SK-N-SH (cell line): ENCODE measurements at regions not wholly inside any gene's neighbourhood (a gene's known extent, or its start where the extent isn't known, plus 50 kb on each side); places are given as distances from the start of the nearest gene placed in this dataset.

ENCODE experiments used
- CTCF ChIA-PET: fragments of 300-600, 350-600 bp; formaldehyde crosslinking; extraction: SDS; loops from one replicate; lab custom pipeline; 2021; lab: Yijun Ruan, JAX
- POLR2A ChIA-PET: fragments of 350-600 bp; sonication (Branson Sonifier 250); formaldehyde crosslinking; extraction: SDS; loops from one replicate; lab custom pipeline; 2020; ENCODE audit warnings: antibody characterized with exemption, inconsistent platforms; lab: Yijun Ruan, JAX
- DNase-seq: peaks from one replicate; pipeline ENCODE4 v3.0.0; 2012
- H2AFZ ChIP-seq: fragments of 200-600 bp; sonication (generic); 2 replicates; pipeline ENCODE4 v1.8.1; 2016; ENCODE audit warnings: antibody characterized with exemption, mild to moderate bottlenecking, low read depth
- H3F3A ChIP-seq: fragments of 200-600 bp; sonication (generic); replicated peaks from 2 replicates; pipeline ENCODE3; 2016; ENCODE audit warnings: antibody characterized with exemption, mild to moderate bottlenecking; ENCODE audit not compliant: insufficient read depth
- H3K27ac ChIP-seq, 2 experiments: fragments of 200-500 bp in 1 of 2; fragments of 200-600 bp in 1 of 2; sonication (Bioruptor generic) in 1 of 2; sonication (generic), shearing (Covaris generic) in 1 of 2; 2 replicates each; pipeline versions ENCODE4 v1.5.1 to v1.6.1; 2014 to 2016; ENCODE audit warnings: low read depth in 2 of 2, inconsistent platforms in 1 of 2, low read length in 1 of 2, mild to moderate bottlenecking in 1 of 2, mixed read lengths in 1 of 2
- H3K27me3 ChIP-seq: fragments of 200-600 bp; sonication (generic), shearing (Covaris generic); 2 replicates; pipeline ENCODE4 v1.6.1; 2016; ENCODE audit warnings: mixed run types; ENCODE audit not compliant: insufficient read depth
- H3K36me3 ChIP-seq, 2 experiments: fragments of 200-500 bp in 1 of 2; fragments of 200-600 bp in 1 of 2; sonication (Bioruptor generic) in 1 of 2; sonication (generic) in 1 of 2; replicated peaks in 1 of 2; 2 replicates each; pipeline versions ENCODE3 to v1.5.1; 2014 to 2016; ENCODE audit warnings: low read length in 1 of 2, mild to moderate bottlenecking in 1 of 2; ENCODE audit not compliant: insufficient read depth in 2 of 2, control insufficient read depth in 1 of 2
- H3K4me1 ChIP-seq, 2 experiments: fragments of 200-500 bp in 1 of 2; fragments of 200-600 bp in 1 of 2; sonication (Bioruptor generic) in 1 of 2; sonication (generic), shearing (Covaris generic) in 1 of 2; 2 replicates each; pipeline versions ENCODE4 v1.5.1 to v1.6.1; 2014 to 2016; ENCODE audit warnings: low read depth in 1 of 2, low read length in 1 of 2, mixed run types in 1 of 2; ENCODE audit not compliant: insufficient read depth in 2 of 2, control insufficient read depth in 1 of 2
- H3K4me2 ChIP-seq: fragments of 200-600 bp; sonication (generic), shearing (Covaris generic); 2 replicates; pipeline ENCODE4 v1.6.1; 2017; ENCODE audit warnings: mixed run types
- H3K4me3 ChIP-seq, 2 experiments: fragments of 200-500 bp in 1 of 2; fragments of 200-600 bp in 1 of 2; sonication (Bioruptor generic) in 1 of 2; sonication (generic), shearing (Covaris generic) in 1 of 2; 2 replicates each; pipeline versions ENCODE4 v1.5.1 to v1.8.1; 2014 to 2016; ENCODE audit warnings: low read depth in 2 of 2, inconsistent platforms in 1 of 2, low read length in 1 of 2, mild to moderate bottlenecking in 1 of 2, mixed read lengths in 1 of 2, moderate library complexity in 1 of 2
- H3K79me2 ChIP-seq: fragments of 200-600 bp; sonication (generic); 2 replicates; pipeline ENCODE4 v1.8.1; 2017; ENCODE audit warnings: mild to moderate bottlenecking; ENCODE audit not compliant: insufficient read depth
- H3K9ac ChIP-seq: fragments of 200-600 bp; sonication (generic); 2 replicates; pipeline ENCODE4 v1.6.1; 2017; ENCODE audit warnings: mixed run types
- H3K9me2 ChIP-seq: fragments of 200-600 bp; sonication (generic); 2 replicates; pipeline ENCODE4 v1.6.1; 2017; ENCODE audit warnings: mixed run types
- H3K9me3 ChIP-seq: fragments of 200-600 bp; sonication (generic); 2 replicates; pipeline ENCODE4 v1.6.1; 2017; ENCODE audit warnings: mixed run types, mild to moderate bottlenecking, moderate library complexity
- H4K20me1 ChIP-seq: fragments of 200-600 bp; sonication (generic); 2 replicates; pipeline ENCODE4 v1.6.1; 2017; ENCODE audit warnings: mild to moderate bottlenecking, mixed run types; ENCODE audit not compliant: insufficient read depth
- EP300 ChIP-seq, 2 experiments: IDR thresholded peaks; 2 replicates each; pipeline versions ENCODE4 v1.4.0 to v1.6.1; 2012; ENCODE audit warnings: borderline replicate concordance in 1 of 2, low read depth in 1 of 2, low read length in 1 of 2
- EZH2phosphoT487 ChIP-seq: fragments of 200-600 bp; sonication (generic); IDR thresholded peaks from 2 replicates; pipeline ENCODE4 v1.6.1; 2017; ENCODE audit warnings: low read depth, mixed run types, mild to moderate bottlenecking, antibody characterized with exemption, moderate library complexity, borderline replicate concordance
- FOSL2 ChIP-seq: IDR thresholded peaks from 2 replicates; pipeline ENCODE4 v1.4.0; 2012; ENCODE audit warnings: low read depth, mild to moderate bottlenecking, moderate library complexity, borderline replicate concordance
- FOXJ3 ChIP-seq: sonication (generic); formaldehyde crosslinking; IDR thresholded peaks from 2 replicates; pipeline ENCODE4 v1.5.1; 2020; ENCODE audit warnings: mild to moderate bottlenecking, missing genetic modification reagents
- FOXM1 ChIP-seq: IDR thresholded peaks from 2 replicates; pipeline ENCODE4 v1.4.0; 2012; ENCODE audit warnings: low read depth, mild to moderate bottlenecking
- GATA2 ChIP-seq: sonication (generic); formaldehyde crosslinking; IDR thresholded peaks from 2 replicates; pipeline ENCODE4 v1.5.0; 2020; ENCODE audit warnings: mild to moderate bottlenecking, missing genetic modification reagents
- MEF2A ChIP-seq: IDR thresholded peaks from 2 replicates; pipeline ENCODE4 v1.4.0; 2012; ENCODE audit warnings: low read depth, borderline replicate concordance
- MXI1 ChIP-seq: IDR thresholded peaks from 2 replicates; pipeline ENCODE4 v1.6.1; 2012; ENCODE audit warnings: mild to moderate bottlenecking, low read depth, low read length, improper control_type of control experiment
- NFIC ChIP-seq: IDR thresholded peaks from 2 replicates; pipeline ENCODE4 v1.4.0; 2012; ENCODE audit warnings: borderline replicate concordance
- POLR2AphosphoS5 ChIP-seq: IDR thresholded peaks from 2 replicates; pipeline ENCODE4 v1.6.1; 2012; ENCODE audit warnings: low read depth, low read length
- RAD21 ChIP-seq: IDR thresholded peaks from 2 replicates; pipeline ENCODE4 v1.6.1; 2012; ENCODE audit warnings: mild to moderate bottlenecking, low read length
- RCOR1 ChIP-seq: fragments of 150-350 bp; IDR thresholded peaks from 2 replicates; pipeline ENCODE4 v1.6.1; 2017; ENCODE audit warnings: antibody characterized with exemption, low read length
- RFX5 ChIP-seq: IDR thresholded peaks from 2 replicates; pipeline ENCODE4 v1.6.1; 2012; ENCODE audit warnings: mild to moderate bottlenecking, improper control_type of control experiment, low read length
- SMC3 ChIP-seq: IDR thresholded peaks from 2 replicates; pipeline ENCODE4 v1.6.1; 2012; ENCODE audit warnings: low read depth, low read length, improper control_type of control experiment
- USF1 ChIP-seq: IDR thresholded peaks from 2 replicates; pipeline ENCODE4 v1.4.0; 2012; ENCODE audit warnings: low read depth, borderline replicate concordance
- USF2 ChIP-seq: fragments of 150-350 bp; IDR thresholded peaks from 2 replicates; pipeline ENCODE4 v1.6.1; 2017; ENCODE audit warnings: antibody characterized with exemption, low read length, low read depth, borderline replicate concordance
- WGBS: methylation state at CpG from one replicate; pipeline ENCODE4 v1.1.6; 2017; ENCODE audit warnings: low lambda C conversion rate; 5-methylcytosine and 5-hydroxymethylcytosine counted together

GRCh38 chr18:24801001-24801400 is 340.6 kb downstream of the HRH4 start:
- Histone ChIP-seq H3K27me3 (no peaks in the 10 kb centered on the region), H3K9me2 (no peaks in the 10 kb centered on the region), H3K4me1 (peaks cover 0 to 6% of the 10 kb centered on the region in 2 experiments; a peak in 1 of 4 replicates), H3K4me3 (no peak overlapping the region), H3K36me3 (no peaks in the 10 kb centered on the region), H3F3A (no peaks in the 10 kb centered on the region), H3K4me2 (no peak overlapping the region), H3K9me3 (no peaks in the 10 kb centered on the region), H2AFZ (no peak overlapping the region), H4K20me1 (no peaks in the 10 kb centered on the region), H3K79me2 (no peaks in the 10 kb centered on the region), H3K9ac (no peak overlapping the region), H3K27ac (no peak overlapping the region)
- POLR2A ChIA-PET = no interaction called here
- 7% methylated on average over 1 of the region's 1 CpG for WGBS
- CTCF ChIA-PET = no interaction called here
- TF ChIP-seq GATA2 (CRISPR knock-in tag) = no peak
- no peak for TF ChIP-seq EP300 (IDR thresholded peaks at IDR 0.05; ENCODE audit: borderline replicate concordance in 1 of 2, low read depth in 1 of 2, low read length in 1 of 2)
- no peak for TF ChIP-seq FOSL2
- no peak for TF ChIP-seq RCOR1
- no peak for TF ChIP-seq EZH2phosphoT487
- no peak for TF ChIP-seq MXI1
- TF ChIP-seq USF2 = no peak
- TF ChIP-seq MEF2A = no peak
- TF ChIP-seq SMC3 = no peak
- TF ChIP-seq NFIC = no peak
- TF ChIP-seq POLR2AphosphoS5 = no peak
- no peak for TF ChIP-seq FOXM1
- no peak for TF ChIP-seq USF1
- TF ChIP-seq RFX5 = no peak
- TF ChIP-seq FOXJ3 (CRISPR knock-in tag) = no peak
- TF ChIP-seq RAD21 = no peak
- DNase-seq = no peak

GRCh38 chr18:24802456-24802855 is 342.0 kb downstream of the HRH4 start:
- Histone ChIP-seq H3K4me3 (no peak overlapping the region), H3K36me3 (no peaks in the 10 kb centered on the region), H3K9ac (no peak overlapping the region), H3K27me3 (no peaks in the 10 kb centered on the region), H3K4me2 (no peak overlapping the region), H3K27ac (no peak overlapping the region), H2AFZ (no peak overlapping the region), H4K20me1 (no peaks in the 10 kb centered on the region), H3K9me2 (no peaks in the 10 kb centered on the region), H3K9me3 (no peaks in the 10 kb centered on the region), H3K79me2 (no peaks in the 10 kb centered on the region), H3F3A (no peaks in the 10 kb centered on the region), H3K4me1 (peaks cover 0 to 6% of the 10 kb centered on the region in 2 experiments; a peak in 1 of 4 replicates)
- ChIA-PET CTCF (no interaction called here), POLR2A (no interaction called here)
- no peak for TF ChIP-seq RFX5
- no peak for DNase-seq
